Dermis microvascular lymphatic vessel endothelial cell (primary cell): ENCODE measurements at regions not wholly inside any gene's neighbourhood (a gene's known extent, or its start where the extent isn't known, plus 50 kb on each side); places are given as distances from the start of the nearest gene placed in this dataset.
"Not testable (repeated sequence)": the region's sequence is repeated elsewhere in the genome, so short reads cannot be mapped to it uniquely, and the experiment has no call there.

Experiments used
- DNase-seq, 2 donors: peaks; one replicate each; pipeline versions ENCODE4 v3.0.0 to v3.0.0-alpha.2; 2010; ENCODE audit warnings: low read depth in 2 of 2

DNA sequence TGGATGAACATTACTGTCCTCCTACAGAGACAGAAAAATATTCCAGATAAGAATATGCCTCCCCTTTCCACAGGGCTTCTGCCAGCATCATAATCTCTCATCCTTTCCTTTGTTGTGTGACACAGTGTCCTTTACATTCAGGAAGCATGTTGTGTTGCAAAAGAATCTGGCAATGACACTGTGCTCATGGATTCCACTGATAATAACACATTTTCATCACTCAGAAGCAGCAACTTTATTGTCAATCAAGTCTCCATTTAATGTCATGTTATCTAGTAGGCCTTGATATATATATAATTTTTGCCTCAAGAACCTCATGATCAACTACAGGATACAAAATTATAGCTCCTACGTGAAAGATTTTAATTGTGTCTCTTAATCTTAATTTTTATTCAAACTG, 833.9 kb downstream of the FSTL5 start:
- no peak for DNase-seq

DNA sequence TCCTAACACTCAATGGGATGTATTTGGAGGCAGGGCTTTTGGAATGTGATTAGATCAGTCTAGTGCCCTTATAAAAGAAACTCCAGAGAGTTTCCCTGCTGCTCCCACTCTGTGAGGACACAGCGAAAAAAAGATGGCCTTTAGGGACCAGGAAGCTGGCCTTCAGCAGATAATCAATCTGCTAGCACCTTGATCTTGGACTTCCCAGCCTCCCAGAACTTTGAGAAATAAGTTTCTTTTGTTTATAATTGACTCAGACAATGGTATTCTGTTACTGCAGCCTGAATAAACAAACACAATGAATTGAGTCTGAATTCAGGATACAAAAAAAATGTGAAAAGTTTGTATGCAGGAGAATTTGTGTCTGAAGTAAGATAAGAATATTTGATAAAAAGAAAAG, 842.1 kb downstream of the FSTL5 start:
- peak in 1 of 2 donors; percentile 58 for DNase-seq

DNA sequence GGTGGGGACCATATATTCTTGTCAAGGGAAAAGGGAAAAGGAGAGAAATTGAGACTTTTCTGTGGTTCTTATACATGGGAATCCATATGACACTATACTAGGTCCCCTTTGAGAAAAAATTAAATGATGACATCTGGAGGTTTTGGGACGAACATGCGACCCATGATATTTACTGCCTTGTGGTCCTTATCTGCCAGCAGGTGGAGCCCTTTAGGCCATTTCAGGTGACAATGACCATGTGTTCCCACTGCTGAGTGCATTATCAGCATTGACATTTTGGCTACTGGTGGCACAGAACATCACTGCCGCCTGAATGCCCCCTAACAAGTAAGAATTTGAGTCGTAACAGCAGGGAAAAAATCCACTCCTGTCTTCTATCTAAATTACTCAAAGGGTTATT, 843.4 kb downstream of the FSTL5 start:
- DNase-seq, result peak; percentile 1 to 34

- DNase-seq, result no peak
Measured at GRCh38 chr4:161317000-161317399, 846.8 kb downstream of the FSTL5 start.

GRCh38 chr4:161314371-161314770, 849.4 kb downstream of the FSTL5 start:
- no peak for DNase-seq

DNA sequence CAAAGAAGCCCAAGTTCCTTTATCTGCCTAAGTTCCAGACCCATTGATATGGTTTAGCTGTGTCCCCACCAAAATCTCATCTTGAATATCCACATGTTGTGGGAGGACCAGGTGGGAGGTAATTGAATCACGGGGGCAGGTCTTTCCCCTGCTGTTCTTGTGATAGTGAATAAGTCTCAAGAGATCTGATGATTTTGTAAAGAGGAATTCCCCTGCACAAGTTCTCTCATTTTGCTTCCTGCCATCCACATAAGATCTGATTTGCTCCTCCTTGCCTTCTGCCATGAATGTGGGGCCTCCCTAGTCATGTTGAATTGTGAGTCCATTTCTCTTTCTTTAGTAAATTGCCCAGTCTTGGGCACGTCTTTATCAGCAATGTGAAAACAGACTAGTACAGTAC, 860.2 kb downstream of the FSTL5 start:
- no peak for DNase-seq

DNA sequence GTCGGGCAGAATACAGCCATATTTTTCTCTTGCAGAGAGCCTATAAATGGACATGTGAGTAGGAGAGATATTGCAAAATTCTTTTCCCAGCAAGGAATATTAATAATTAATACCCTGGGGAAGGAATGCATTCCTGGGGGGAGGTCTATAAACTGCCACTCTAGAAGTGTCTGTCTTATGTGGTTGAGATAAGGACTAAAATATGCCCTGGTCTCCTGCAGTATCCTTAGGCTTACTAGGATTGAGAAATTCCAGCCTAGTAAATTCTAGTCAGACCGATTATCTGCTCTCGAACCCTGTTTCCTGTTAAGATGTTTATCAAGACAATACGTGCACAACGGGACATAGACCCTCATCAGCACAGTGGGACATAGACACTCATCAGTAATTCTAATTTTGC, 872.6 kb downstream of the FSTL5 start:
- no peak for DNase-seq

GRCh38 chr4:161287678-161288352, 876.0 kb downstream of the FSTL5 start:
- DNase-seq, result no peak

- DNase-seq, result no peak
Measured at GRCh38 chr4:161285461-161285860, 878.3 kb downstream of the FSTL5 start.

DNA sequence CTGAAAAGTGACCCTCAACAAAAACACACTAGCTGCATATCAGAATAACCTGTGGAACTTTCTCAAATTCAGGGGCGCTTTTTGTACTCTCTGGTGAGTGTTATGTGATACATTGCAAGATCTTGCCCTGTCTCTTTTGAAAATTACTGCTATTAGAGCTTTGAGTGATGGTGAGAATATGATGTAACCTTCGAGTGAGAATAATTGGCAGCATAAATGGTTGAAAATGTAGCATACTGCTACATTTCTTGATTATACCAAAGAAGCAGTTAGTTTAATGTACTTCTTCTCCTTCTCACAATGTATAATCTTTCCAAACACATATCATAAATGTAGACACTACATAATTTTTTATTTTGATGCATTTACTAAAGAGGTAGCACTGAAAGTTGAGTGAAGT, 882.9 kb downstream of the FSTL5 start:
- no peak for DNase-seq

DNA sequence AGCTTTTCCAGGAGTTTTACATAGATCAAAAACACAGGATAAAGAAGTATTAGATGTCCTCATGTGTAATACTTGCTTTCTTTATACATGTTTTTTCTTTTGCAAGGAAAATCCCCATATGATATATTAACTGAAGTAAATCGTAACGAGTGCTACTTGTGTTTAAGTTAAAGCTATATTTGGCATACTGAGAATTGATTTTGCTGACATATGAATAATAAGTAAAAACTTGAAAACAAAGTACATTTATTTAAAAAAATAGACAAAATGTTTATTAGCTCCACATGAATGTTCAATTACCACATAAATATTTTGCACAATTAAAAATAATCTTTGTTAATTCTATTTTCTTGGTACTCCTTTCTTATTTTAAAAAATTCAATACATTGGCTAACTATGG, 884.7 kb downstream of the FSTL5 start:
- DNase-seq, result no peak

DNA sequence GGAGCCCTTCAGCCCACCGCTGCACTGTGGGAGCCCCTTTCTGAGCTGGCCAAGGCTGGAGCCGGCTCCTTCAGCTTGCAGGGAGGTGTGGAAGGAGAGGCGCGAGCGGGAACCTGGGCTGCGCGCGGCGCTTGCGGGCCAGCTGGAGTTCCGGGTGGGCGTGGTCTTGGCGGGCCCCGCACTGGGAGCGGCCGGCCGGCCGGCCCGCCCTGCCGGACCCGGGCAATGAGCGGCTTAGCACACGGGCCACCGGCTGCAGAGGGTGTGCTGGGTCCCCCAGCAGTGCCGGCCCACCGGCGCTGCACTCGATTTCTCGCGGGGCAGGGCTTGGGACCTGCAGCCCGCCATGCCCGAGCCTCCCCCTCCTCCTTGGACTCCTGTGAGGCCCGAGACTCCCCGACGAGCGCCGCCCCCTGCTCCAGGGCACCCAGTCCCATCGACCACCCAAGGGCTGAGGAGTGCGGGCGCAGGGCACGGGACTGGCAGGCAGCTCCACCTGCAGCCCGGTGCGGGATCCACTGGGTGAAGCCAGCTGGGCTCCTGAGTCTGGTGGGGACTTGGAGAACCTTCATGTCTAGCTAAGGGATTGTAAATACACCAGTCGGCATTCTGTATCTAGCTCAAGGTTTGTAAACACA, 886.5 kb downstream of the FSTL5 start:
- not testable (repeated sequence) for DNase-seq

DNA sequence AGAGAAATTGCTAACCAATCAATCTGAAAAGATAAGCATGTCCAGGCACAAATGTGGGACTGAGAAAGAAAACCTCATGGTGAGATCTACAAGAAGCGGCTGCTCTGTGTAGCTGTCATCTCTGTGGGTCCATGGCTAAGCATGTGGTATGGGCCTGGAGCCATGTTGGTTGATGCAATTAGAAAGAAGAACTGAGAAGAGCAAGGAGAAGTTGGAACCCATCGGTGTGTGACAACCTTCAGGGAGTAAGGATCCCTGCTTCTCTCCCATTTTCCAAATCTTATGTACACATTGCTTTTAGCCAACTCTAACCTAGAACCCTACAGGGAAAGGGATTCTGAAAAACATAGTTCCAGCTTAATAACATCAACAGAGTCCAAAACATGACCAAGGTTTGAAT, 890.2 kb downstream of the FSTL5 start:
- DNase-seq, result no peak

GRCh38 chr4:161260819-161261218, 903.0 kb downstream of the FSTL5 start:
- no peak for DNase-seq

GRCh38 chr4:161256716-161257115, 907.1 kb downstream of the FSTL5 start:
- peak in 1 of 2 donors; percentile 23 for DNase-seq

DNA sequence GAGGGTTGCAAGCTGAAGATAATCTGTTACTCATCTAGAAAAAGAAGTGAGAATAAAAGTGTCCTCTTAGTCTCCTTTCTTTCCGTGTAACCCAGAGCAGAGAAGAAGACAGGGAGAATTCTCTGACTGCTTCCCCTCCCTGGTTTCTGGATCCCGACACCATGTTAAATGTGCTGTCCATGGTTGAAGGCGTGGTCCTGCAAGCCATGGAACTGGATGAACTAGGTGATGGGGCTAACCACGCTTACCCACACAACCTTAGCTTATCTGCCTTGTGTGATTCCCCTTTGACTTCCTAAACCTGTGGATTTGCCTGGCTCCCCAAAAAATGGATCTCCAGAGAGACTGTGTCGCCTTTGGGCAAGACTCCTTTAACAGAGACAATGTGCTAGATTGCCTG, 907.6 kb downstream of the FSTL5 start:
- no peak for DNase-seq

DNA sequence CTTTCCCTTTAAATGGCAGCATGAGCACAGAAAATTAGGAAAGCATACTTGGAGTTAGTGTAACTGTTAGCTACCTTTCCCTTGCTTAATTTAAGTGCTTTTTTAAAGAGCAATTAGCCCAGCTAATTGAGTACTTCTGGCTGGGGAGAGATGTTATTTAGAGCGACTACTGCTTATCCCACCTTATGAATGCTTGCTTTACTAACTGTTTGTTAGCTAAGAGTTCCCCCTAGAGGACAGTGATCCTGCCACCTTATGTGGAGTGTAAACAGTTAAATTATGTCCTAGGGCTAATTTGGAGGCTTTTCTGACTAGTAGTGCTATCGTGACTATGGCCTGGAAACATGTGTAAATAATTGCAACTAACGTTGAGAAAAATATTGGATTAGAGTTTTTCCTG, 909.4 kb downstream of the FSTL5 start:
- DNase-seq, result no peak

DNA sequence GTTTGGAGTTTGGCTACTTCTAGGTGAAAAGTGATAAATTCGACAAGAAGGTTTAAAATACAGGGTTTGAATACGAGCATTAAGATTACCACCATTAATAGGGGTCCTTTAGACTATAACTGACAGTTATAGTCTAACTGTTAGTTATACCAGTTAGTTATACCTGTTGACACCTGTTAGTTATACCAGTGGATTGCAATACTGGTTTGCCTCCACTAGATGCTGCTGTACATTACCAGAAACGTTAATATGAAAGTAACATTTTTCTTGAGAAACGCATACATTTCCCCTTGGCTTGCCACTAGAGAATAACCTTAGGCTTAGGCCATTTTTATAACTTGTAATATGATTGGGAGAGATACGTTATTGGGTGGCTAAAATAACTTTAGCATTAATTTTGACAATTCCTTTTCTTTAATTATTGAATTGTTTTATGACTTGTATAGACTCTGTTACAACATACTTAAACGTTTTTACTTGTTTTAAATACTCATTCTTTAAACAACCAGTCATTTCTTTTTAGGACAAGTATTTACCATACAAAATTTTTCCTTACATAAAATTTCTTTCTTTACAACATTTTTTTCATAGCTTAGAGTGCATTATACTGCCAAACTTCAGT, 911.2 kb downstream of the FSTL5 start:
- peak in 1 of 2 donors; percentile 34 for DNase-seq

DNA sequence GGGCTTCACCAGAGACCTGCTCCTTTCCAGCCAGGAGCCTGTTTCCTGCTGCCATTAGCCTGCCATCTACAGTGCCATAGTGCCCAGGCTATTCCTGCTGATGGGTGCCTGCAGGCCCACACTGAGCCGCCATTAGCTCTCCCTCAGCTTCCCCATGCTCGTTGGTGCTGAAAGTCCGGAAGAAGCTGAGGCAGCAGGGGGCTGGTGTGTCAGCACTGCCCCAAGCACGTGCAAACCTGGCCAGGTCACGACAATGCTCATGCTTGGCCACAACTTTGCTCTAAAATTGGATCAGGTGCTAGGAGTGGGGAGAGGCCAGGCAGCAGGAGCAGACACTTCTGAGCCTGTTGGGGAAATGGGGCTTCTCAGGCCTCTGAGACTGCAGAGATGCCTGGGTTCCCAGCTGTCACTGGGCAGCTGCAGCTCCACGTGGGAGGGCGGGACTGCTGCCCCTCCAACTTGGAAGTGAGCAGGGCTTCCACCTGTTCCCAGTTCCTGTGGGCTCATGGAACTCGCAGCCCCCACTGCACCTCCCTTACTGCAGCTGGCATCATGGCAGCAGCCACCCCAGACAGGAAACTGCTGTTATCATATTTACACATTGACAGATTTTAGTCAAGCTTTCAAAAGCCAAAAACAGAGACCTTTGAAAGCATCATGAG, 913.9 kb downstream of the FSTL5 start:
- DNase-seq, result no peak

DNA sequence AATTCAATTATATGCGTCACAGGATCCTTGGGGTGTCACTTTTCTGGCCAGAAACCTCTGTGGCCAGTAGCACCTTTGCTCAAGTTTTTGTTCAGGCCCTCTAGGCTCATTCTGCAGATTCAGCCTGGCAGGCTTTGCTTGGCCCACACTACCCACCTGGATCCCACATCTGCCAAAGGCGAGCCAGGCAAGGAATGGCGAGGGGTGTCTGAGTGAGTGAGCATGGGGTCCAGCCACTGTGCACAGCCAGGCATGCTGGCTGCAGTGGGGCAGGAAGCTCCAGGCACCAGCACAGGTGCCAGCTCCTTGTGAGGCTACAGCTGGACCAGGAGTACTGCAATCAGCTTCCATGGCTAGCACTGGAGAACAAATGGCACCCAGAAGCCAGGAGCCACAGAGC, 914.9 kb downstream of the FSTL5 start:
- no peak for DNase-seq

GRCh38 chr4:161247831-161248230, 916.0 kb downstream of the FSTL5 start:
- DNase-seq, result no peak

- DNase-seq, result no peak
Measured at GRCh38 chr4:161238033-161238432, 925.8 kb downstream of the FSTL5 start.

DNA sequence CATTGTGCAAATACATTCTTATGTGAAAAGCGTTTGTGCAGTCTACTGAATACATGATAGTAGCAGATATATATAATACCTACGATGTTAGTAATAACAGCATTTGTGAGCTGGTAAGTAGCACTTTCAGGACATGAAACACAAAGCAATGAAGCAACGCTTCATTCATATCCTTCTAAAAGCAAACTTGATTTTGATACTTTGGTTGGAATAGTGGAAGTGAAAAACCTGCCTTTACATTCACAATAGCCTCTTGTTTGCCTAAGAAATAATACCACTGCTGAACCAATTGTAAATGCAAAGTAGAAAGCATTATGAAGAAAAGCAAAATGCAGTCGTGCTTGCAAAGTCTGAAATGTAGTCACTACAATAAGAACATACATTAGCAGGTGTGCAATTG, 926.3 kb downstream of the FSTL5 start:
- no peak for DNase-seq
